ENCODE measurements at regions not wholly inside any gene's neighbourhood (a gene's known extent, or its start where the extent isn't known, plus 50 kb on each side); places are given as distances from the start of the nearest gene placed in this dataset.
"Not testable (repeated sequence)": the region's sequence is repeated elsewhere in the genome, so short reads cannot be mapped to it uniquely, and the experiment has no call there.

DNA sequence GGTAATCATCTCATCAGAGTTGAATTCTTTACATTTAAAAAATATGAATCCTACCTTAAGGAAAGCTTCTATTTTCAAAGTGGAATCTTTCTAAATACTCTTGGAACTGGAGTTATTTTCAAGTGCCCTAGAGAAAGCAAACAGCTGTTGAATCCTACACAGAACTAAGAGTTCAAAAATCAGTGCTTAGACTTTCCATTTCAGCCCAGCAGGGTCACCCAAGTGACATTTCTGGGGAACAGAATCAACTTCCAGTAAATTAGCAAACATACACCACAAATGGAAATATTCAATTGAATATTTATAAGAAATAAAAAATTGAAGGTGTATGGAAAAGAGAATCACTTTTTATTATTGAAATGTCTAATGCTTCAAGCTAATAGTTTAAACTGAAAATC, 427.7 kb upstream of the NOX3 start:
- no peak for DNase-seq

- no peak for DNase-seq
Measured at GRCh38 chr6:155882527-155883333, 427.1 kb upstream of the NOX3 start.

DNA sequence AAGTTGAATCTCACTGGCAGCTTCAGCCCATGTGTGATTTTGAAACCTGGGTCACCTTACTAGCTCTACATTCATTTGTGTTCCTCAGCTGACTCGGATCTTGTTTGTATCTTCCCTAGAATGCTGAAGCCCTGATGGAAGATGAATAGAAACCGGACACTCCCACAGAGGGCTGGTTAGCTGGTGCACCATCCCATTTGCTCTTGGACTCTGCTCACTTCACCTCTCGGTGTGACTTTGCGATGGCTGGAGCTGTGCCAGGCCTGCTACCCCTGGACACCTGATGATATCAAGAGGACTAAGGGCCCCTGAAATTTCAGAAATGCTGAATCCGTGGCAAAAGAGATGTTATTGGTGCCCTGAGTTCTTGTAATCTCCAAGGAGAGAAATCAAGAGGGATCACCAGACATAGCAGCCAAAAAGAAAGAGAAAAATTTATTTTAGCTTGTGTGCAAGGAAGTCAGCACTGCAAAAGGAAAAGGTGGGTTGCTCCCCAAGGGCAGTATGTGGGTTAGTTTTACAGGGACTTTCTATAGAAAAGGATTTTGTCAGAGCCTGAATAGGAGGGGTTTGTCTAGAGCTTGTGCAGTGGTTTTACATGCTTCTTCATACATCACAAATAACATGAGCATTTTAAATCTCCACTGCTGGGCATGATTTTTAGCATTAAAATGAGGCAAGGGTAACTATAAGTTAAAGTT, 426.3 kb upstream of the NOX3 start:
- no peak for DNase-seq

DNA sequence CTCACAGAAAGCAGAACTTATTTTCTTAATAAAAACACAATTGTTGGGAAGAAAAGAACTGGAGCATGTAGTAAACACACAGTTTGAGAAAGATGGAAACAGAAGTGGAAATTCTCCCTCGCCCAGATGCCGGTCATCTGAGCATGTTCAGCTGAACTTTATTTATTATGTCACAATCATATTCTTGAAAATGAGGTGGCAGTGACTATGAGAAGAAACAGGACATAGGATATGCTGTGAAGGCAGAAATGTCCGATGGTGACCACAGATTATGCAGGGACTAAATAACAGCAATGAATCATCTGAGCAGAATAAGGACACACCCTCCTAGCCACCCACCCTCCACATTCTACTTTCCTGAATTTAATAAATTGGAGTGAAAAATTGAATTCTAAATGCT, 425.3 kb upstream of the NOX3 start:
- no peak for DNase-seq

GRCh38 chr6:155872961-155873360, 417.3 kb upstream of the NOX3 start:
- DNase-seq = no peak

DNA sequence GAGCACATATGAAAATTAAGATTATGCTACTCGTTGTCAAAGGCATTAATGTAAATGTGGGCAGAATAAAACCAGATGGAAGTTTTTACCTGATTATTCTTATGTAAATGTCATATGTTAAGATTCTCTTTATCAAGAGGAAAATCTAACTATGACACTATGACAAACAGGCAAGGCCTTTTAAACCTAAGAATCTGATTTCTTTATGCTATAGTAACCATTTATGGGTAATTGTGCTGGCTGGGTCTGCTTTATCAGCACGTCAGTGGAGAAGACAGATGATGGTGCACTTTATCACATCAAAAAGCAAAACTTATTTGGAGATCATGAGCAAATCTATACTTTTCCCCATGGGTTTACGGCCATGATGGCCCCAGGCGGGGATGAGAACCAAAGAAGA, 412.0 kb upstream of the NOX3 start:
- DNase-seq = no peak

- not testable (repeated sequence) for DNase-seq
Measured at GRCh38 chr6:155866676-155867390, 411.2 kb upstream of the NOX3 start.

DNA sequence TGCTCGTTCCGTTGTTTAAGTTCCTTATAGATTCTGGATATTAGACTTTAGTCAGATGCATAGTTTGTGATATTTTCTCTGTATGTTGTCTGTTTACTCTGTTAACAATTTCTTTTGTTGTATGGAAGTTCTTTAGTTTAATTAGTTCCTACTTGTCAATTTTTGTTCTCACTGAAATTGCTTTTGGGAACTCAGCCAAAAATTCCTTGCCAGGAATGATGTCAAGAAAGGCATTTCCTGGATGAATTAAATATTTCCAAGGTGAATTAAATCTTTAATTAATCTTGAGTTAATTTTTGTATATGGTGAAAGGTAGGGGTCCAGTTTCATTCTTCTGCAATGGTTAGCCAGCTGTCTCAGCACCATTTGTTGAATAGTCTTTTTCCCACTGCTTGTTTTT, 406.2 kb upstream of the NOX3 start:
- DNase-seq = peak; percentile 74

GRCh38 chr6:155858906-155859305, 403.3 kb upstream of the NOX3 start:
- not testable (repeated sequence) for DNase-seq

- no peak for DNase-seq
Measured at GRCh38 chr6:155854787-155855186, 399.1 kb upstream of the NOX3 start.

DNA sequence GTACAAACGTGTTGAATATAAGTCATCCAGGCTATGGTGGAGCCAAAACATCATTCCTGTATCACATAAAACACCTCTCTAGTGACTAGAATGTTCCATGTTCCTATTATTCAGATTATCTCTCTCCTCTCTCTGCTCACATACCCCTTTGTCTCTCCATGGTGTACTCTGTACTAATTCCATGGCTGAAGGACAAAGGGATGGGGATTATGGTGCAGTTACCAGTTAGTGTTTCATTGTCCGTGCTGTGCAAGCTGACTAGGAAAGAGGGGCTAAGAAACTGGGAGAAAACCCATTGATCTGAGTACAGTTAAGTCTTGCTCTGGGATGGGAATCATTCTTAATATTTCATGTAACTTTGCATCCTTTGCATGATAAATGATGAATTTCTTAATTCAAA, 397.4 kb upstream of the NOX3 start:
- no peak for DNase-seq

GRCh38 chr6:155850408-155850841, 394.8 kb upstream of the NOX3 start:
- DNase-seq = no peak

DNA sequence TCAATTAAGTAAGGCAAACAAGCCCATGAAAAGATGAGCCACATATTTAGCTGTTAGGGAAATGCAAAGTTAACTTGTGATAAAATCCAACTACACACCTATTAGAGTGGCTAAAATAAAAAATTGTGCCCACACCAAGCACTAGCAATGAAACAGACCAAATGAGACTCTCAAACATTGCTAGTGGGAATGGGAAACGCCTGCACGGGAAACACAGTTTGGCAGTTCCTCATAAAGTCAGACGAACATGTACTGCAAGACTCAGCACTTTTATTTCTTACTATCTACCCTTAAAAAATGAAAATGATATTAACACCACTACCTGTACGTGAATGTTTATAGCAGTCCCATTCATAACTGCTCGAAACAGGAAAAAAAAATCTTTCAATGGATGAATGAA, 392.1 kb upstream of the NOX3 start:
- no peak for DNase-seq

DNA sequence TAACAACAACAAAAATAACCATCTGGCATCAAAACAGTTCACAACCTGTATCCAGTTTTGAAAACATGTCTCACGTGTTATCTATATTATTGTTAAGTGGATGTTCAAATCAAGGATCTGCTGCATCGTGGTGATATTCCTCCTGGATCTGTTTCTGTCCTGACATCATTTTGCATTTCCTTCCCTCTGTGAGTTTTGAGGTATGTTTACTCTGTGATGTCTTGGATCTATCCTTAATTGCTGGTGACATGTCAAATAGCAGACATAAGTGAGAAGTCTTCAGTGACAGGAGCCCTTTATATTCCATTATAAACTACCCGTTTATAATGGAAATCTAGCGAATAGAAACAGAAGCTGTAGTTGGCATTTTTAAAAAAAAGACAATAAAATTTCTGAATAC, 381.8 kb upstream of the NOX3 start:
- no peak for DNase-seq

- no peak for DNase-seq
Measured at GRCh38 chr6:155832596-155832995, 377.0 kb upstream of the NOX3 start.

- no peak for DNase-seq
Measured at GRCh38 chr6:155830531-155830930, 374.9 kb upstream of the NOX3 start.

DNA sequence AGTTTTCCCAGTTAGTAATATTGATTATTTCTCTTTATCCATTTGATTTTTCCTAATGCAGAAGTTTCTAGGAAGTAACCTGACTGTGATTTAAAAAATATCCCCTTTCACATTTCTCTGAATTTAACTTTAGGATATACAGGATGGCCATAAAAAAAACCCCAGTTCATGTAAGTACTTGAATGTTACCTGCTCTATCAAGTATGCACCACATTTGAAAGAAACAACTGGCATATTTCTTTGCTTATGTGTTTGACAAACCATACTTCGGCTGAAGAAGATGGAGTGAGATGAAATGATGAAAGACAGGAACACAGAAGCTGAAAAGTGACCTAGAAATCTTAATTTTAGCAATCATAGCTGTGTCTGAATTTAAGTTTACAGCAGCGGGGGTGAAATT, 374.0 kb upstream of the NOX3 start:
- no peak for DNase-seq

DNA sequence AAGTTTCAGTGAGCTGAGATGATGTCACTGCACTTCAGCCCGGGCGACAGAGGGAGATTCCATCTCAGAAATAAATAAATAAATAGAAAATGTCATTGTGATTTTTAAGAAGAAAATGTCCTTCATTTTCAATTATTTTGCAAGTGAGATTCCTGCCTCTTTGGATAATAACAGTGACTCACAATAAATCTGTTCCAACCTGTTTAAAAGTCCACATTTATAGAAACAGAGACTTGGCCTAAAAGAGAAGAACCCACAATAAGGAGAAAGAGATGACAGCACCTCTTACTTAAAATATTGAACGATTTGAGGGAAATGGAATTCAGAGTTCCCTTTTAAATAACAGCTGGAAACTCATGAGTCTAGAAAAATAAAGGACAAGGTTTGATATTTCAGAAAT, 373.4 kb upstream of the NOX3 start:
- no peak for DNase-seq

GRCh38 chr6:155818698-155819097, 363.1 kb upstream of the NOX3 start:
- no peak for DNase-seq

- DNase-seq = no peak
Measured at GRCh38 chr6:155813548-155813947, 357.9 kb upstream of the NOX3 start.

- DNase-seq = no peak
Measured at GRCh38 chr6:155807243-155807642, 351.6 kb upstream of the NOX3 start.

- no peak for DNase-seq
Measured at GRCh38 chr6:155801046-155801445, 345.4 kb upstream of the NOX3 start.

DNA sequence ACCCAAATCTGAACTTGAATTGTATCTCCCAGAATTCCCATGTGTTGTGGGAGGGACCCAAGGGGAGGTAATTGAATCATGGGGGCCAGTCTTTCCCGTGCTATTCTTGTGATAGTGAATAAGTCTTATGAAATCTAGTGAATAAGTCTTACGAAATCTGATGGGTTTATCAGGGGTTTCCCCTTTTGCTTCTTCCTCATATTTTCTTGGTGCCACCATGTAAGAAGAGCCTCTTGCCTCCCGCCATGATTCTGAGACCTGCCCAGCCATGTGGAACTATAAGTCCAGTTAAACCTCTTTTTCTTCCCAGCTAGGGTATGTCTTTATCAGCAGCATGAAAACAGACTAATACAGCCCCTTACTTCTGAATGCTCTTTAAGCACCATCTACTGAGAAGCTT, 343.2 kb upstream of the NOX3 start:
- not testable (repeated sequence) for DNase-seq

All from NCI-H1105 treated with DMSO at 0.1 percent for 48 hours (cell line).